ENCODE measurements at regions not wholly inside any gene's neighbourhood (a gene's known extent, or its start where the extent isn't known, plus 50 kb on each side); places are given as distances from the start of the nearest gene placed in this dataset.

- no peak for TF ChIP-seq CTCF (IDR thresholded peaks at IDR 0.05)
- no peak for TF ChIP-seq POLR2A (IDR thresholded peaks at IDR 0.05)
Observed at GRCh38 chr1:217249857-217250256, 381.0 kb downstream of the GPATCH2 start.
